GM10248 (cell line): ENCODE measurements at regions not wholly inside any gene's neighbourhood (a gene's known extent, or its start where the extent isn't known, plus 50 kb on each side); places are given as distances from the start of the nearest gene placed in this dataset.

Experiments
- CTCF ChIA-PET: fragments of 300-600 bp; sonication (Branson Sonifier 250); formaldehyde crosslinking; extraction: SDS; loops from one replicate; lab custom pipeline; 2021; ENCODE audit warnings: antibody characterized with exemption; lab: Yijun Ruan, JAX
- POLR2A ChIA-PET: fragments of 350-650 bp; sonication (Branson Sonifier 250); formaldehyde crosslinking; extraction: SDS; loops from one replicate; lab custom pipeline; 2020; ENCODE audit warnings: antibody characterized with exemption; lab: Yijun Ruan, JAX
- DNase-seq: peaks from one replicate; pipeline ENCODE4 v3.0.0; 2012; ENCODE audit errors: extremely low spot score
- CTCF ChIP-seq: IDR thresholded peaks from 2 replicates; pipeline ENCODE4 v1.5.1; 2012; ENCODE audit warnings: mild to moderate bottlenecking, low read depth; ENCODE audit errors: extremely low read depth, missing control alignments, control extremely low read depth

- no peak for DNase-seq
- TF ChIP-seq CTCF, result no peak
- POLR2A ChIA-PET, result no interaction called here
- CTCF ChIA-PET, result interaction anchor here (1.0 to 1.3 kb wide), 2 partner anchors 11 to 119 kb away, joined by 3 to 4 read pairs; no protein-coding TSS in a partner anchor
Observed at GRCh38 chr2:188079196-188079595, 212.5 kb upstream of the GULP1 start.

GRCh38 chr2:188085421-188085820 lies 206.3 kb upstream of the GULP1 start:
- POLR2A ChIA-PET, result no interaction called here

GRCh38 chr2:188089901-188090300 lies 201.8 kb upstream of the GULP1 start:
- no peak for TF ChIP-seq CTCF
- POLR2A ChIA-PET, result no interaction called here
- CTCF ChIA-PET, result interaction anchor here (0.9 kb wide), 2 partner anchors 9 to 12 kb away, joined by 3 read pairs; no protein-coding TSS in a partner anchor
- DNase-seq, result no peak

More at GRCh38 chr2:188085421-188085820, 206.3 kb upstream of the GULP1 start:
- DNase-seq, result no peak
- no peak for TF ChIP-seq CTCF
- CTCF ChIA-PET, result no interaction called here

GRCh38 chr2:188091220-188091619 lies 200.5 kb upstream of the GULP1 start:
- ChIA-PET CTCF (interaction anchor here (1.1 kb wide), 1 partner anchor 9 kb away, joined by 4 read pairs; no protein-coding TSS in a partner anchor), POLR2A (no interaction called here)
- DNase-seq, result no peak
- no peak for TF ChIP-seq CTCF

- ChIA-PET POLR2A (no interaction called here), CTCF (no interaction called here)
- TF ChIP-seq CTCF, result no peak
- no peak for DNase-seq
Observed at GRCh38 chr2:188092734-188093133, 198.9 kb upstream of the GULP1 start.

GRCh38 chr2:188096910-188097309 lies 194.8 kb upstream of the GULP1 start:
- DNase-seq, result no peak
- ChIA-PET POLR2A (no interaction called here), CTCF (no interaction called here)
- no peak for TF ChIP-seq CTCF
